ENCODE measurements at regions not wholly inside any gene's neighbourhood (a gene's known extent, or its start where the extent isn't known, plus 50 kb on each side); places are given as distances from the start of the nearest gene placed in this dataset.

DNA sequence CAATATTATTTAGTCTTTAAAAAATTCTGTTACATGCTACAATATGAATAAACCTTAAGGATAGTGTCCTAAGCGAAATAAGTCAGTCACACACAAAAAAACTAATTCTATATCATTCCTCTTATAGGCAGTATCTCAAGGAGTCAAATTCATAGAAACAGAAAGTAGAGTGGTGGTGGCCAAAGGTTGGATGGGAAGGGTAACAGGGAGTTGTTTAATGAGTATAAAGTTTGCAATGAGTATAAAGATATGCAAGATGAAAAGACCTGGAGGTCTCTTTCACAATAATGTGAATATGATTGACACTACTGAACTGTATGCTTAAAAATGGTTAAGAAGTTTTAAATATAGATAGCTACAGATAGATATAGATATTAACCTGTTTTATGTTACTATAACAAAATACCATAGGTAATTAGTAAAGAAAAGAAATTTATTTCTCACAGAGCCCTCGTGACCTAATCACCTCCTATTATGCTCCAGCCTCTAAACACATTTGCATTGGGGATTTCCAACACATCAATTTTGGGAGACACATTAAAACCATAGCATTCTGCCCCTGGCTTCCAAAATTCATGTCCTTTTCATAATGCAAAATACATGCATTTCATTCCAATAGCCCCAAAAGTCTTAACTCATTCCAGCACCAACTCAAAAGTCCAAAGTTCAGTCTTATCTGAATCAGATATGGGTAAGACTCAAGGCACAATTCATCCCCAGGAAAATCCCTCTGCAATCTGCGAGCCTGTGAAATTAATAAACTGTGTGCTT is 93.6 kb downstream of the ATPSCKMT start:
- no peak for TF ChIP-seq Cebpa-rat (IDR thresholded peaks at IDR 0.05)
- Histone ChIP-seq H3K4me3 (no peak overlapping the region), H3K9ac (no peak overlapping the region)

DNA sequence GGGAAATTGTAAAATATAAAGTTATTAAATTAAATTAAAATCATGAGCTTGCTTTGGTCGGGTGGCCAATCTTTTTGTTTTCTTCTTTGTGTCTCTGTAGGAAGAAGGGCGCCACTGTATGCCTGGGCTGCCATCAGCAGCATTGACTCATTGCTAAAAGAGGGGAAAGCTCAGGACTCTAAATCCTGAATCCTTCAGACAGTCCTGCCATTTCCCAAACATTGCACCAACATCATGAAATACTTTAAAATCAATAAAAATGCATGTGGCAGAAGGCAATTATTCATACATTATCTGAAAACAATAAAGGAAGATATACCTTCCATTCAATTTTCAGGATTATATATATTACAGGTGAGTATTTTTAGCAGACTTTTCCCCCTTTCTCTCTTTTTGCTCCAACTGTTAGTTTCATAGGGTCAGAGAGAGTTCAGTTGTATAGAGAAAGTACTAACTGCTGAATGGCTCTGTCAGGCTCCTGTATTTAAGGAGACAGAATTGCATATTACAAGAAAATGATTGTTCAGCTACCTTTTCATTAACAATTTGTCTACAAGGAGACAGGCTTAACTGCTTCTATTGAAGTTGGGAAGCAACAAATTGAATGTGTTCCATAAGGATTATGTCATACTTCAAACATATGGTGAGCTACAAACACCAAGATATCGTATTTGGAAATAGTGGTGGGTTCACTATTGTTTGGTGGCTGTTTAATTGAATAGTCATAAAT is 95.7 kb downstream of the ATPSCKMT start:
- no peak for TF ChIP-seq Cebpa-rat (IDR thresholded peaks at IDR 0.05)
- Histone ChIP-seq H3K9ac (no peak overlapping the region), H3K4me3 (no peak overlapping the region), H3K4me1 (no peaks in the 10 kb centered on the region), H4K20me1 (no peaks in the 10 kb centered on the region), H3K27ac (no peak overlapping the region), H3K9me3 (no peaks in the 10 kb centered on the region), H3K36me3 (no peaks in the 10 kb centered on the region), H3K27me3 (no peaks in the 10 kb centered on the region), H3K4me2 (no peak overlapping the region)

More for the DNA sequence above, 93.6 kb downstream of the ATPSCKMT start:
- H4K20me1 ChIP-seq: no peaks in the 10 kb centered on the region
- no peaks in the 10 kb centered on the region for H3K9me3 ChIP-seq
- H3K4me2 ChIP-seq: no peak overlapping the region
- H3K27me3 ChIP-seq: no peaks in the 10 kb centered on the region
- no peak overlapping the region for H3K27ac ChIP-seq
- no peaks in the 10 kb centered on the region for H3K4me1 ChIP-seq
- H3K36me3 ChIP-seq: no peaks in the 10 kb centered on the region

DNA sequence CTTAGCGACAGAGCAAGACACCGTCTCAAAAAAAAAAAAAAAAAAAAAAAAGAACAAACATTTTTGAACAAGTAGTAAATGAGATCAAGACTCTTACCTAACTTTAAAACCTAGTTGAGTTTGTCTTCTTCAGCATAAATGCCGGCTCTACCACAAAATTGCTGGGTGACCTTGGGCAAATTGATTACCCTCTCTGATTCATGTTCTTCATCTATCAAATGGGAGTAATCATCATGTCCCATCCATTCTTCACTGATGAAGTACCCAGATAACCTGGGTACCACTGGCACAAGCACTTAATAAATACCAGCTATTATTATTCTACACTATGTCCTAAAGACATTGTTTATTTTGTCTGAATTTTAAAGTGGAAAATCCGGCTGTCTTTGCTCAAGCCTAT is 96.3 kb downstream of the ATPSCKMT start:
- Histone ChIP-seq H3K4me2 (no peak overlapping the region), H3K4me3 (no peak overlapping the region), H3K27me3 (no peaks in the 10 kb centered on the region), H3K36me3 (no peaks in the 10 kb centered on the region), H3K9ac (no peak overlapping the region), H3K27ac (no peak overlapping the region), H3K9me3 (no peaks in the 10 kb centered on the region), H3K4me1 (no peaks in the 10 kb centered on the region), H4K20me1 (no peaks in the 10 kb centered on the region)
- TF ChIP-seq Cebpa-rat (IDR thresholded peaks at IDR 0.05): no peak

DNA sequence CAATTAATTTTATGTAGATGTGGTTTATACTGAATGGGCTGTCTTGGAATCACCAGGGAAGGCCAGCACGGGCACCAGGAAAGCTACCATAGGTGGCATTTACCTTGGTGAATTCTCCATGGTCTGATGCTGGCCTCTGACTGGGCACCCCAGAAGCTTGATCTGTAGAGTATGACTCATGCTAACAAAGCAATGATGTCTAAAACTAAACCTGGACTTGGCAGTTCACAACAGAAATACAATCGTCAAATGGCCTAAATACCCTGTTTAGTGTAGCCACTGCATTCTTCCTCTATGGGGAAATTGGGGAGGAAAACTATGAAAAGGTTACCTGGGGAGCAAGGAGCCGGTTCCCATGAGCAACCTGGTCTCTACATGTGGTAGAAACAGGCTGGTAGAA is 98.0 kb downstream of the ATPSCKMT start:
- no peak overlapping the region for H3K4me3 ChIP-seq
- no peak overlapping the region for H3K9ac ChIP-seq
- no peaks in the 10 kb centered on the region for H3K4me1 ChIP-seq
- TF ChIP-seq Cebpa-rat (IDR thresholded peaks at IDR 0.05): no peak
- no peaks in the 10 kb centered on the region for H3K9me3 ChIP-seq
- no peaks in the 10 kb centered on the region for H4K20me1 ChIP-seq
- H3K27me3 ChIP-seq: no peaks in the 10 kb centered on the region
- no peak overlapping the region for H3K27ac ChIP-seq
- H3K4me2 ChIP-seq: no peak overlapping the region
- no peaks in the 10 kb centered on the region for H3K36me3 ChIP-seq

DNA sequence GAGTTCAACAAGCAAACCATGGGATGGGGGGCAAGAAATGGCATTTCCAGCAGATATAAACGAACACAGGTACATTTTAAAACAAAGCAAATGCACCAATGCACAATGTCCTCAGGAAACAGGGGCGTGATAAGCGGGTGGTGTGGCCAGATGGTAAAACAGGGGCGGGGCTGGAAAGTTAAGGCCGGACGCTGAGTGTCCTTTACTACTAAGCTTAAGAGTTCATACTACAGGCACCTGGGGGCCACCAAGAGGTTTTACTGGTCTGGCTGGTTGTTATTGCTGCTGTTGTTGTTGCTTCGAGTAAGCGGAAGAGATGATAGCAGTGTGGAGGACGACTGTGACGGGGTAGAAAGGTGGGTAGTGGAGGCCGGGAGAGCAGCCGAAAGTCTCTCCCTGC is 99.8 kb downstream of the ATPSCKMT start:
- no peaks in the 10 kb centered on the region for H3K9me3 ChIP-seq
- TF ChIP-seq Cebpa-rat (IDR thresholded peaks at IDR 0.05): no peak
- no peaks in the 10 kb centered on the region for H4K20me1 ChIP-seq
- H3K27ac ChIP-seq: no peak overlapping the region
- H3K4me2 ChIP-seq: no peak overlapping the region
- H3K9ac ChIP-seq: no peak overlapping the region
- H3K4me3 ChIP-seq: no peak overlapping the region
- H3K36me3 ChIP-seq: no peaks in the 10 kb centered on the region
- no peaks in the 10 kb centered on the region for H3K4me1 ChIP-seq
- H3K27me3 ChIP-seq: no peaks in the 10 kb centered on the region

DNA sequence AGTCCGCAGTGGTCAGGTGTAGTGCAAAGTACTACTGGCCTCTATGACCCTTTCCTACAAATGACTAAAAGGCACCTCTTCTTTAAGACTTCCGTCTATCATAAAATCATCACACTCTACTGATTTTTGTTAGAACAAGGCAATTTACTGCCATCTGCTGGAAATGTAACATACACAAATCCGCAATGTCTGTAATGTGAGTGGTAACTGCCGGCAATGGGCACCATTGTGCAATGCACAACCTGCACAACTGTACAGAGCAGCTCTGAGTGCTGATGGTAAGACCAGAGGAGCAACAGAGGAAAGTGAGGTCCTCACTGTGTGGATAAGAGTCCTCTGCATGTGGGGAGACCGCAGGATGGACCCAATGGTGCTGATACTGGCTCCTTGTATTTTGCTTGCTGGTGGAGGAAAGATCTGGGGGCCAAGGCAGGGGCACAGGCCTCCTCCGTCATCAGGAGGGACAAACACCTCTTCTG is 103.7 kb downstream of the ATPSCKMT start:
- no peak for TF ChIP-seq Cebpa-rat (IDR thresholded peaks at IDR 0.05)
- no peaks in the 10 kb centered on the region for H3K36me3 ChIP-seq
- H3K9me3 ChIP-seq: no peaks in the 10 kb centered on the region
- no peak overlapping the region for H3K9ac ChIP-seq
- no peak overlapping the region for H3K4me2 ChIP-seq
- H3K27ac ChIP-seq: no peak overlapping the region
- H3K27me3 ChIP-seq: no peaks in the 10 kb centered on the region
- H3K4me1 ChIP-seq: no peaks in the 10 kb centered on the region
- H4K20me1 ChIP-seq: no peaks in the 10 kb centered on the region
- no peak overlapping the region for H3K4me3 ChIP-seq

DNA sequence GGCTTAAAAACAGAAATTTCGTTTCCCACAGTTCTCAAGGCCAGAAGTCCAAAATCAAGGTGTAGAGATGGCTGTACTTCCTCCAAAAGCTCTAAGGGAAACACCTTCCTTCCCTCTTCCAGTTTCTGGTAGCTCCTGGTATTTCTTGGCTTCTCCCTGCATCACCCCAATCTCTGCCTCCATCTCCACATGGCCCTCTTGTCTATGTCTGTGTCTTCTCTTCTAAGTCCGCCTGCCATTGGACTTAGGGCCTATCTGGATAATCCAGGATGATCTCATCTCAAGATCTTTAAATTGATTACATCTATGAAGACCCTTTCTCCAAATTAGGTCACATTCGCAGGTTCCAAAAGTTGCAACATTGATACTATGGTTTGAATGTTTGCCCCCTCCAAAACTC is 105.6 kb downstream of the ATPSCKMT start:
- H3K9ac ChIP-seq: no peak overlapping the region
- no peaks in the 10 kb centered on the region for H3K36me3 ChIP-seq
- no peak overlapping the region for H3K27ac ChIP-seq
- no peaks in the 10 kb centered on the region for H3K27me3 ChIP-seq
- no peaks in the 10 kb centered on the region for H3K9me3 ChIP-seq
- no peak overlapping the region for H3K4me3 ChIP-seq
- TF ChIP-seq Cebpa-rat (IDR thresholded peaks at IDR 0.05): no peak
- peaks cover 10% of the 10 kb centered on the region for H3K4me1 ChIP-seq
- H4K20me1 ChIP-seq: no peaks in the 10 kb centered on the region
- H3K4me2 ChIP-seq: no peak overlapping the region

DNA sequence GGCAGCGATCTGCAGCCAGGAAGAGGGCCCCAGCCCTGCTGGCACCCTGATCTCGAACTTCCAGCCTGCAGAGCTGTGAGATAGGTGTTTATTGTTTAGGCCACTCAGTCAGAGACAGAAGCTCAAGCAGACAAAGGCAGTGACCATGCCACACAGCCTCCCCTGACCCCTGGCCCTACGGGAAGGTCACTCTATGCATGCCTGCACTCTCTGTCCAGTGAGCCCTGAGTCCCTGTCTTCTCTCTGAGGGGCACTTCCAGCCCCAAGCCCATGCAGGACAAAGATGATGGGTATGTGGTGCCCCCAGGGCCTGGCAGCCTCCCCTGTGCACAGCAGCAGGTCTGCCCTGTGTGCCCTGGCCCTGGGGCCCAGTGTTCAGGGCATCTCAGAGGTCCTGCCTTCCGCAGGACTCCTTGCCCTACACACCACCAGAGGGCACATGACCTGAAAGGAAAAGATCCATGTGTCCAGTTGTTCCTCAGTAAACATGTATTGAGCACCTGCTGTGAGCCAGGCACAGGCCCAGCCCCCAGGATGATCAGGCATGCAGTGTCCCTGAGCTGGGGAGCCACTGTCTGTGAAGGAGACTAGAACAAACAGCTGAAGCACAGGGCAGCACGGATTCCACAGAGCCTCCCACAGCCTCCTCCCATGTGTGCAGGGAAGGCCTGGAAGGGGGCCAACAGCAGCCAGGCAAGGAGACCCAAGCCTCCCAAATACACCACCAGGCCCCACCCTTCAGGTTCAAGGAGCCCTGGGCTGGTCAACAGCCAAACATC is 109.3 kb downstream of the ATPSCKMT start:
- H3K4me1 ChIP-seq: peaks cover 11% of the 10 kb centered on the region
- no peak overlapping the region for H3K4me2 ChIP-seq
- no peak for TF ChIP-seq Cebpa-rat (IDR thresholded peaks at IDR 0.05)
- H4K20me1 ChIP-seq: no peaks in the 10 kb centered on the region
- H3K27ac ChIP-seq: no peak overlapping the region
- H3K36me3 ChIP-seq: no peaks in the 10 kb centered on the region
- no peaks in the 10 kb centered on the region for H3K9me3 ChIP-seq
- H3K27me3 ChIP-seq: no peaks in the 10 kb centered on the region
- H3K4me3 ChIP-seq: no peak overlapping the region
- no peak overlapping the region for H3K9ac ChIP-seq

DNA sequence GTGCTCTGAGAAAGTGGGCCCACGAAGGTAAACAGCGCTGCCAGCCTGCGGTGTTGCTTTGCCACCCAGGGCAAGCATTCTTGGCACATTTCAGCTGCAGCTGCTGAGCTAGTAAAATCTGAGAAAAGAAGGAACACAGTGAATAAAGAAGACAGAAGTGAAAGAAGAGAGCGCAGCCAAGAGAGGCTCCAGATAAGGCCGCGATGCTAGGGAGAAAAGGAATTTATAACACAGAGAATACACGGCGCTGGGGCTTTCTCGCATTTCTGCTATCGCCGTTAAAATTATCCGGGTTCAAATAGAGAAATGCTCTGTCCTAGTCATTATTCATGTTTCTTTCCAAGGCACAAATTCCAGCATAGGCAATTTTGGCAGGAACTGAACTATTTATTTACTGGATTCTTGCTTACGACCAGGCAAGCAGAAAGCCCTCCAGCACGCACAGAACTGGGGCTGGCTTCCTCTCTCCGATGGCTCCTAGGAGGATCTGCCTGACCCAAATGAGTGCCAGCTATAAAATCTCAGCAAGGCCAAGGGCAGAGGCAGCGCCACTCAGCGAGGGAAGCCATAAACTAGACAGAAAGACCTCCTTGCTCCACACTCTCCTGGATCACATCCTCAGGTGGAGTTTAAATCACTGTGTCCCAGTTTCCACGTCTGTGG is 111.2 kb downstream of the ATPSCKMT start:
- no peak for TF ChIP-seq Cebpa-rat (IDR thresholded peaks at IDR 0.05)
- H3K4me3 ChIP-seq: no peak overlapping the region
- no peak overlapping the region for H3K4me2 ChIP-seq
- H3K27me3 ChIP-seq: no peaks in the 10 kb centered on the region
- no peak overlapping the region for H3K9ac ChIP-seq
- H4K20me1 ChIP-seq: no peaks in the 10 kb centered on the region
- no peaks in the 10 kb centered on the region for H3K9me3 ChIP-seq
- no peaks in the 10 kb centered on the region for H3K36me3 ChIP-seq
- no peak overlapping the region for H3K27ac ChIP-seq
- peaks cover 11% of the 10 kb centered on the region for H3K4me1 ChIP-seq
